Sigmoid colon (tissue), 4 donors: ENCODE measurements at regions not wholly inside any gene's neighbourhood (a gene's known extent, or its start where the extent isn't known, plus 50 kb on each side); places are given as distances from the start of the nearest gene placed in this dataset.

Experiments
- EP300 ChIP-seq, 4 donors: sonication (generic); formaldehyde crosslinking; IDR thresholded peaks; one replicate each; pipeline ENCODE4 v1.6.1; 2017; ENCODE audit warnings: antibody characterized with exemption in 4 of 4
- POLR2AphosphoS5 ChIP-seq, 4 donors: sonication (generic); formaldehyde crosslinking; IDR thresholded peaks; one replicate each; pipeline ENCODE4 v1.6.1; 2017; ENCODE audit warnings: antibody characterized with exemption in 4 of 4

GRCh38 chr20:53706008-53706465, 112.4 kb upstream of the ZNF217 start:
- TF ChIP-seq EP300 (IDR thresholded peaks at IDR 0.05), result no peak
- no peak for TF ChIP-seq POLR2AphosphoS5 (IDR thresholded peaks at IDR 0.05)
